ENCODE measurements at regions not wholly inside any gene's neighbourhood (a gene's known extent, or its start where the extent isn't known, plus 50 kb on each side); places are given as distances from the start of the nearest gene placed in this dataset.

- TF ChIP-seq CTCF (IDR thresholded peaks at IDR 0.05) (no peak), POLR2A (IDR thresholded peaks at IDR 0.05) (no peak)
Observed at GRCh38 chr7:13682626-13683025, 306.8 kb downstream of the ETV1 start.

Data from heart left ventricle (tissue), 13 donors.